GM12878 (cell line): ENCODE measurements at regions not wholly inside any gene's neighbourhood (a gene's known extent, or its start where the extent isn't known, plus 50 kb on each side); places are given as distances from the start of the nearest gene placed in this dataset.

Source experiments
- CTCF ChIP-seq, 3 experiments: IDR thresholded peaks in 2 of 3; conservative IDR thresholded peaks in 1 of 3; 2 replicates each; pipeline ENCODE4 v1.5.1; 2011; ENCODE audit warnings: low read depth in 3 of 3, low read length in 3 of 3, mild to moderate bottlenecking in 3 of 3, control low read depth in 2 of 3, moderate library complexity in 2 of 3, inconsistent platforms in 1 of 3, mixed read lengths in 1 of 3; ENCODE audit not compliant: control insufficient read depth in 2 of 3, insufficient read depth in 1 of 3; ENCODE audit errors: extremely low read depth in 1 of 3
- EZH2 ChIP-seq: IDR thresholded peaks from 2 replicates; pipeline ENCODE4 v1.6.1; 2012; ENCODE audit warnings: low read depth, mild to moderate bottlenecking, control low read depth, inconsistent platforms, low read length, borderline replicate concordance; ENCODE audit not compliant: control insufficient read depth
- NBN ChIP-seq: fragments of 450-650 bp; IDR thresholded peaks from 2 replicates; pipeline ENCODE4 v1.6.1; 2016
- POLR2A ChIP-seq: IDR thresholded peaks from 2 replicates; pipeline ENCODE4 v1.6.1; 2011; ENCODE audit warnings: low read depth, mild to moderate bottlenecking, low read length
- RAD21 ChIP-seq: IDR thresholded peaks from 2 replicates; pipeline ENCODE4 v1.6.1; 2011; ENCODE audit warnings: mild to moderate bottlenecking, low read depth, low read length, moderate library complexity; ENCODE audit not compliant: insufficient read depth
- RFX5 ChIP-seq: IDR thresholded peaks from 2 replicates; pipeline ENCODE4 v1.6.1; 2011; ENCODE audit warnings: low read depth, low read length, improper control_type of control experiment
- ZBTB40 ChIP-seq: fragments of 450-650 bp; IDR thresholded peaks from 2 replicates; pipeline ENCODE4 v1.6.1; 2016; ENCODE audit warnings: mild to moderate bottlenecking, moderate library complexity, borderline replicate concordance

- TF ChIP-seq RAD21 (no peak), NBN (no peak), RFX5 (no peak), CTCF (IDR thresholded peaks at IDR 0.05 in 2 of 3, conservative IDR thresholded peaks at IDR 0.05 in 1 of 3; ENCODE audit: control insufficient read depth in 2 of 3, extremely low read depth in 1 of 3, insufficient read depth in 1 of 3, low read depth in 3 of 3, low read length in 3 of 3) (no peak), ZBTB40 (no peak), EZH2 (no peak), POLR2A (no peak)
Measured at GRCh38 chr10:120209124-120209762, 247.8 kb upstream of the PLPP4 start.
